ENCODE measurements at regions not wholly inside any gene's neighbourhood (a gene's known extent, or its start where the extent isn't known, plus 50 kb on each side); places are given as distances from the start of the nearest gene placed in this dataset.

- Mint-ChIP-seq H3K27ac (ENCODE audit: unreplicated experiment) (no peak overlapping the region), H3K9me3 (ENCODE audit: unreplicated experiment) (peaks cover 6% of the 10 kb centered on the region), H3K4me1 (ENCODE audit: low read depth, unreplicated experiment) (no peaks in the 10 kb centered on the region), H3K36me3 (ENCODE audit: low read depth, unreplicated experiment) (no peaks in the 10 kb centered on the region), H3K4me3 (ENCODE audit: unreplicated experiment) (no peak overlapping the region), H3K27me3 (ENCODE audit: low read depth, unreplicated experiment) (no peaks in the 10 kb centered on the region)
- TF ChIP-seq EZH2 (IDR thresholded peaks at IDR 0.05; ENCODE audit: insufficient read depth, low read length), result no peak
- TF ChIP-seq CTCF (IDR thresholded peaks at IDR 0.05; ENCODE audit: insufficient read depth, low read depth, low read length), result no peak
- peaks cover under 1% of the 10 kb centered on the region for H3K4me1 ChIP-seq (ENCODE audit: insufficient read depth, low read length)
- no peaks in the 10 kb centered on the region for H3K79me2 ChIP-seq (ENCODE audit: insufficient read depth, low read length)
- DNase-seq (ENCODE audit: low read depth), result no peak
- H3K4me3 ChIP-seq (ENCODE audit: insufficient read depth, low read depth, low read length), result no peak overlapping the region
- H3K4me2 ChIP-seq (ENCODE audit: low read length), result no peak overlapping the region
- no peaks in the 10 kb centered on the region for H3K36me3 ChIP-seq (ENCODE audit: insufficient read depth, low read length)
- no peak overlapping the region for H3K27ac ChIP-seq (ENCODE audit: low read depth, low read length)
- H2AFZ ChIP-seq (ENCODE audit: low read depth, low read length), result no peak overlapping the region
- FAIRE-seq, result no peak
- no peaks in the 10 kb centered on the region for H4K20me1 ChIP-seq (ENCODE audit: insufficient read depth, low read length)
- no peaks in the 10 kb centered on the region for H3K27me3 ChIP-seq (ENCODE audit: insufficient read depth, low read length)
- H3K9me3 ChIP-seq (ENCODE audit: insufficient read depth, low read depth, low read length), result no peaks in the 10 kb centered on the region
- no peak overlapping the region for H3K9ac ChIP-seq (ENCODE audit: low read length)
Observed at GRCh38 chr20:6715401-6715941, 52.0 kb upstream of the BMP2 start.

GRCh38 chr20:6714279-6714711 is 53.2 kb upstream of the BMP2 start:
- Histone ChIP-seq H3K9me3 (ENCODE audit: insufficient read depth, low read depth, low read length) (no peaks in the 10 kb centered on the region), H3K27ac (ENCODE audit: low read depth, low read length) (no peak overlapping the region), H3K4me1 (ENCODE audit: insufficient read depth, low read length) (peaks cover 12% of the 10 kb centered on the region), H3K9ac (ENCODE audit: low read length) (no peak overlapping the region), H4K20me1 (ENCODE audit: insufficient read depth, low read length) (no peaks in the 10 kb centered on the region), H3K27me3 (ENCODE audit: insufficient read depth, low read length) (no peaks in the 10 kb centered on the region), H3K79me2 (ENCODE audit: insufficient read depth, low read length) (no peaks in the 10 kb centered on the region), H3K4me2 (ENCODE audit: low read length) (no peak overlapping the region), H2AFZ (ENCODE audit: low read depth, low read length) (no peak overlapping the region), H3K4me3 (ENCODE audit: insufficient read depth, low read depth, low read length) (no peak overlapping the region), H3K36me3 (ENCODE audit: insufficient read depth, low read length) (no peaks in the 10 kb centered on the region)
- Mint-ChIP-seq H3K4me1 (ENCODE audit: low read depth, unreplicated experiment) (peaks cover 8% of the 10 kb centered on the region), H3K4me3 (ENCODE audit: unreplicated experiment) (no peak overlapping the region), H3K27ac (ENCODE audit: unreplicated experiment) (no peak overlapping the region), H3K9me3 (ENCODE audit: unreplicated experiment) (peaks cover 3% of the 10 kb centered on the region), H3K27me3 (ENCODE audit: low read depth, unreplicated experiment) (no peaks in the 10 kb centered on the region), H3K36me3 (ENCODE audit: low read depth, unreplicated experiment) (no peaks in the 10 kb centered on the region)
- FAIRE-seq (no peak), DNase-seq (ENCODE audit: low read depth) (no peak)
- TF ChIP-seq CTCF (IDR thresholded peaks at IDR 0.05; ENCODE audit: insufficient read depth, low read depth, low read length) (no peak), EZH2 (IDR thresholded peaks at IDR 0.05; ENCODE audit: insufficient read depth, low read length) (no peak)

GRCh38 chr20:6711951-6712649 is 55.4 kb upstream of the BMP2 start:
- Histone ChIP-seq H3K36me3 (ENCODE audit: insufficient read depth, low read length) (no peaks in the 10 kb centered on the region), H3K27me3 (ENCODE audit: insufficient read depth, low read length) (no peaks in the 10 kb centered on the region), H2AFZ (ENCODE audit: low read depth, low read length) (no peak overlapping the region), H3K4me3 (ENCODE audit: insufficient read depth, low read depth, low read length) (no peak overlapping the region), H4K20me1 (ENCODE audit: insufficient read depth, low read length) (no peaks in the 10 kb centered on the region), H3K4me2 (ENCODE audit: low read length) (no peak overlapping the region), H3K79me2 (ENCODE audit: insufficient read depth, low read length) (no peaks in the 10 kb centered on the region), H3K4me1 (ENCODE audit: insufficient read depth, low read length) (peaks cover 29% of the 10 kb centered on the region), H3K9ac (ENCODE audit: low read length) (no peak overlapping the region), H3K27ac (ENCODE audit: low read depth, low read length) (no peak overlapping the region), H3K9me3 (ENCODE audit: insufficient read depth, low read depth, low read length) (no peaks in the 10 kb centered on the region)
- no peaks in the 10 kb centered on the region for H3K9me3 Mint-ChIP-seq (ENCODE audit: unreplicated experiment)
- peaks cover 25% of the 10 kb centered on the region for H3K4me1 Mint-ChIP-seq (ENCODE audit: low read depth, unreplicated experiment)
- no peak for FAIRE-seq
- H3K4me3 Mint-ChIP-seq (ENCODE audit: unreplicated experiment), result no peak overlapping the region
- DNase-seq (ENCODE audit: low read depth), result no peak
- no peaks in the 10 kb centered on the region for H3K36me3 Mint-ChIP-seq (ENCODE audit: low read depth, unreplicated experiment)
- no peak overlapping the region for H3K27ac Mint-ChIP-seq (ENCODE audit: unreplicated experiment)
- no peaks in the 10 kb centered on the region for H3K27me3 Mint-ChIP-seq (ENCODE audit: low read depth, unreplicated experiment)
- TF ChIP-seq EZH2 (IDR thresholded peaks at IDR 0.05; ENCODE audit: insufficient read depth, low read length) (no peak), CTCF (IDR thresholded peaks at IDR 0.05; ENCODE audit: insufficient read depth, low read depth, low read length) (no peak)

All from astrocyte (in vitro differentiated cells and primary cell).